Neural crest cell (in vitro differentiated cells): ENCODE measurements at regions not wholly inside any gene's neighbourhood (a gene's known extent, or its start where the extent isn't known, plus 50 kb on each side); places are given as distances from the start of the nearest gene placed in this dataset.

Experiments
- DNase-seq: peaks from one replicate; pipeline ENCODE4 v3.0.0; 2021; ENCODE audit warnings: low read depth, mixed read lengths, low spot score
- H3K27ac Mint-ChIP-seq: one replicate; pipeline ENCODE4 v1.8.0; 2021; ENCODE audit warnings: mild to moderate bottlenecking, mixed read lengths; ENCODE audit not compliant: unreplicated experiment
- H3K27me3 Mint-ChIP-seq: 2 replicates; pipeline ENCODE4 v1.8.0; 2021; ENCODE audit warnings: low read depth, mild to moderate bottlenecking, mixed read lengths
- H3K36me3 Mint-ChIP-seq: 2 replicates; pipeline ENCODE4 v1.8.0; 2021; ENCODE audit warnings: low read depth, mild to moderate bottlenecking, mixed read lengths
- H3K4me1 Mint-ChIP-seq: 2 replicates; pipeline ENCODE4 v1.8.0; 2021; ENCODE audit warnings: mixed read lengths
- H3K4me3 Mint-ChIP-seq: one replicate; pipeline ENCODE4 v1.8.0; 2021; ENCODE audit warnings: mild to moderate bottlenecking, mixed read lengths
- H3K9me3 Mint-ChIP-seq: 2 replicates; pipeline ENCODE4 v1.8.0; 2021; ENCODE audit warnings: mixed read lengths
- CTCF ChIP-seq: fragments of 200-600 bp; sonication (generic); conservative IDR thresholded peaks from 2 replicates; pipeline ENCODE4 v1.5.0; 2021; ENCODE audit warnings: antibody characterized with exemption, mild to moderate bottlenecking

GRCh38 chr1:192732787-192733186 lies 76.1 kb upstream of the RGS2 start:
- H3K9me3 Mint-ChIP-seq: peaks cover 4% of the 10 kb centered on the region
- peak; percentile 47 for TF ChIP-seq CTCF
- no peak for DNase-seq
- H3K27me3 Mint-ChIP-seq: no peaks in the 10 kb centered on the region
- H3K27ac Mint-ChIP-seq: no peak overlapping the region
- H3K36me3 Mint-ChIP-seq: no peaks in the 10 kb centered on the region
- H3K4me1 Mint-ChIP-seq: no peaks in the 10 kb centered on the region
- no peak overlapping the region for H3K4me3 Mint-ChIP-seq

GRCh38 chr1:192735298-192735915 lies 73.4 kb upstream of the RGS2 start:
- Mint-ChIP-seq H3K27me3 (no peaks in the 10 kb centered on the region), H3K36me3 (peaks cover 3% of the 10 kb centered on the region), H3K27ac (peak overlapping the region; percentile 76), H3K4me1 (no peaks in the 10 kb centered on the region), H3K9me3 (peaks cover 4% of the 10 kb centered on the region), H3K4me3 (no peak overlapping the region)
- no peak for DNase-seq
- TF ChIP-seq CTCF: no peak

GRCh38 chr1:192737306-192737705 lies 71.5 kb upstream of the RGS2 start:
- peaks cover 7% of the 10 kb centered on the region for H3K9me3 Mint-ChIP-seq

GRCh38 chr1:192739476-192740184 lies 69.2 kb upstream of the RGS2 start:
- no peak overlapping the region for H3K4me3 Mint-ChIP-seq
- no peaks in the 10 kb centered on the region for H3K4me1 Mint-ChIP-seq
- peaks cover 2% of the 10 kb centered on the region for H3K9me3 Mint-ChIP-seq
- peaks cover 11% of the 10 kb centered on the region for H3K36me3 Mint-ChIP-seq
- no peak for TF ChIP-seq CTCF
- H3K27me3 Mint-ChIP-seq: no peaks in the 10 kb centered on the region
- no peak overlapping the region for H3K27ac Mint-ChIP-seq
- DNase-seq: no peak

More at GRCh38 chr1:192737306-192737705, 71.5 kb upstream of the RGS2 start:
- no peak for TF ChIP-seq CTCF
- Mint-ChIP-seq H3K27me3 (no peaks in the 10 kb centered on the region), H3K36me3 (peaks cover 9% of the 10 kb centered on the region), H3K27ac (no peak overlapping the region), H3K4me1 (no peaks in the 10 kb centered on the region), H3K4me3 (no peak overlapping the region)
- DNase-seq: no peak

- Mint-ChIP-seq H3K9me3 (peaks cover 3% of the 10 kb centered on the region), H3K27me3 (no peaks in the 10 kb centered on the region), H3K36me3 (peaks cover 11% of the 10 kb centered on the region), H3K4me1 (no peaks in the 10 kb centered on the region), H3K27ac (no peak overlapping the region), H3K4me3 (no peak overlapping the region)
- TF ChIP-seq CTCF: no peak
- DNase-seq: no peak
These were observed 68.6 kb upstream of the RGS2 start for GRCh38 chr1:192740214-192740613.
